GM12801 (cell line): ENCODE measurements at regions not wholly inside any gene's neighbourhood (a gene's known extent, or its start where the extent isn't known, plus 50 kb on each side); places are given as distances from the start of the nearest gene placed in this dataset.

Experiments
- TF ChIP-seq, protein P1 (sequence below): IDR thresholded peaks from one replicate; pipeline ENCODE4 v1.5.1; 2011; ENCODE audit warnings: control low read depth; ENCODE audit not compliant: insufficient read length; ENCODE audit errors: extremely low read depth

DNA sequence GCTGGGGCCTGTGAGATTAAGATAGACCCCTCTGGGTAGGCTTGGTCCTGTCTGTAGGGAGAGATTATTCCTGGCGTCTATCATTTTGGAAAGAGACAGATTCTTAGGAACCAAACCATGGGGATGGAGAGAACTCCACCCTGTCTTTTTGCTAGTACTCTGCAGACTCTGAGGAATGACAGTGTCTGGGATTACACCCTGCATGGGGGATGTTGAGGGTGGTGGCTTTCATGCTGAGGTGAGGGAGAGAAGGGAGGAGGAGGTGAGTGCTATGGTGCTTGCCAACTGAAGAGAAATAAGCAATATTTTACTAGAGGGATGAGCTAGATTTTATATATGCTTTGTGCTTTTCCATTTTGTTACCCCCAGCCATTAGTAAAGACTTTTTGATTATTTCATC lies 74.5 kb upstream of the PCDH8 start:
- TF ChIP-seq, protein P1, sequence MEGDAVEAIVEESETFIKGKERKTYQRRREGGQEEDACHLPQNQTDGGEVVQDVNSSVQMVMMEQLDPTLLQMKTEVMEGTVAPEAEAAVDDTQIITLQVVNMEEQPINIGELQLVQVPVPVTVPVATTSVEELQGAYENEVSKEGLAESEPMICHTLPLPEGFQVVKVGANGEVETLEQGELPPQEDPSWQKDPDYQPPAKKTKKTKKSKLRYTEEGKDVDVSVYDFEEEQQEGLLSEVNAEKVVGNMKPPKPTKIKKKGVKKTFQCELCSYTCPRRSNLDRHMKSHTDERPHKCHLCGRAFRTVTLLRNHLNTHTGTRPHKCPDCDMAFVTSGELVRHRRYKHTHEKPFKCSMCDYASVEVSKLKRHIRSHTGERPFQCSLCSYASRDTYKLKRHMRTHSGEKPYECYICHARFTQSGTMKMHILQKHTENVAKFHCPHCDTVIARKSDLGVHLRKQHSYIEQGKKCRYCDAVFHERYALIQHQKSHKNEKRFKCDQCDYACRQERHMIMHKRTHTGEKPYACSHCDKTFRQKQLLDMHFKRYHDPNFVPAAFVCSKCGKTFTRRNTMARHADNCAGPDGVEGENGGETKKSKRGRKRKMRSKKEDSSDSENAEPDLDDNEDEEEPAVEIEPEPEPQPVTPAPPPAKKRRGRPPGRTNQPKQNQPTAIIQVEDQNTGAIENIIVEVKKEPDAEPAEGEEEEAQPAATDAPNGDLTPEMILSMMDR, result no peak

DNA sequence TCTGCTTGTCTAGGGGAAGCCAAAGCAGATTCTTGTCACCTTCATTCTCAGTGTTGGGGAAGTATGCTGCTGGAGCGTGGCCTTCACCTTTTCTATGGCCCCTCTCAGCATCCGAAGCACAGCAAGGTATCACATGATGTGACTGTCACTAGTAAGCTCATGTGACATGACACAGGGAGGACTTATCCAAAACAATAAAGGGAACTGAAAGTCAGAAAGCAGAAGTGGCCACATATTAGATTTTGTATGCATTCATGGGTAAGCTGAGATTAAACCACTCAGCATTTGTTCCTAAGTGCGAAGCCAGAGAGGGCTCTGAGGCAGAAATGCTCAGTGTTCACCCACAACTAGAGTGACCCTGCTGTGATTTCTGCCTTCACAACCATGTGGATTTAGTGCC lies 72.8 kb upstream of the PCDH8 start:
- TF ChIP-seq, protein P1, result no peak

DNA sequence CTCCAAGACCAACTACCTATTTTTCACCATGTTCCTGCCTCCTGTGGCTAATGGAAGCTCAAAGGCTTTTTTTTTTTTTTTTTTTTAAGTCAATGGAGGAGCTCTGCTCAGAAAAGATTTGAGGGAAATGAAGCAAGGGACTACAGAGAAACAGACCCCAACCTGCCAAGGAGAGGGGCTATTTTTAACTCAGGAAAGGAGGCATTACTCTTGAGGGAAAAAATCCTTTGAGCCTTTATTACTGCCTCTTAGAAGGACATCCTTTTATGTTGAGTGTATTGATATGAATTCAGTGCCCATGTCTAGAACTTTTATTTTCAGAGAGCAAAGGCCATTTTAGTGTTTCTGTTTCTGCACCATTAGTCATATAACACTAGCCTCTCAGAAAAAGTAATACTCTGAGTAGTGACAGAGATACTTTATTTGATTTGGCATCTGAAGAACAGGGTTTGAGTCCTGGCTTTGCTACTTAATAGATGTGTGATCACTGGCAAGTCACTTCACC lies 68.1 kb upstream of the PCDH8 start:
- TF ChIP-seq, protein P1, result no peak

DNA sequence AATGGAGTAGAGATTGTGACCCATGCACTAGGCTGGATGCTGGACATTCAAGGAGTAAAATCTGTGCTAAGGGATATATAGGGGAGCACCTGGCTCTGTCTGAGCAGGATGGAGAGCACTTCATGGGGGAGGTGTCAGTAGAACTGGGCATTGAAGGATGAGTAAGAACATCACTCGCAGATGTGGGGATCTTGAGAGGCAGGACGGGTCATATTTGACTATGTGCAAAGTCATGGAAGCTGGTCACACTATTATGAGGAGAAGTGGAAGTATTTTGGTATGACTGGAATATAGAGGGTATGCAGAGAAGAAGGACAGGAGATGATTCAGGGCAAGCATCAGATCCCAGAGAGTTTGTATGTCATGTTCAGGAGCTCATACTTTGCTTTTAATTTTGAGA lies 62.9 kb upstream of the PCDH8 start:
- TF ChIP-seq, protein P1, result no peak

DNA sequence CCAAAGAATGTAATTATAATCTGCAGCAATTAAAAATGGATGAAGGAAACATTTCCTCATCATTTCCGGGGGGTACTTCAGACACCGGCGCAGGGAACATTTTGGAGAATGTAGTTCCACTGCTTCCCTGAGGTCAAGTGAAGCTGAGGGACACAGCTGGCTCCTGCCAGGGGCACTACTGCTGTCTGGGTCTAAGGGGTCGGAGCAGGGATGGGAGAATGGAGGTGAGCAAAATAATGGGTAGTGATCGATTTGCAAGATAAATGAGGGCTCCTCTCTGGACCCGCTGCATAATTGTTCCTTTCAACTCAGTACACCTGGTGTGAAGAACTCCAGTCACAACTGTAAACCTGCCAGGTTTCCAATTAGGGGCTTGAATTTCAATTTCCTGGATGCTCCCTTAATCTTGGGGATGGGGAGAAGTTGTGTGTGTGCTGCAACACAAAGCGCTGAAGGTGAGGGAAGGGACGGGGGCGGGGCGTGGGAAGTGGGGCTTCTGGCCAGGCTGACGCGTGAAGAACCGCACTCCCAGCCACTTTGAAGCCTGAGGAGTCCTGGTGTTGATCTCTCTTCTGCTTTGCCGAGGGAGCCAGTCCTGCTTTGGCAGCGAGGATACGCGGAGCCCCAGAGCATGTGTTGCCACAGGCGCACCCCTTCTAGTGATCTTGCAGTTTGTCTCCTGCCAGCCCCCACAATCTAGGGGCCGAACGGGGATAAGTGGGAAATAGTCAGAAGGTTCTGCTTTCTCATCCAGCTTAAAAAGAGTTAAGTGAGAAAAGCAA lies 57.9 kb upstream of the PCDH8 start:
- TF ChIP-seq, protein P1, result no peak

DNA sequence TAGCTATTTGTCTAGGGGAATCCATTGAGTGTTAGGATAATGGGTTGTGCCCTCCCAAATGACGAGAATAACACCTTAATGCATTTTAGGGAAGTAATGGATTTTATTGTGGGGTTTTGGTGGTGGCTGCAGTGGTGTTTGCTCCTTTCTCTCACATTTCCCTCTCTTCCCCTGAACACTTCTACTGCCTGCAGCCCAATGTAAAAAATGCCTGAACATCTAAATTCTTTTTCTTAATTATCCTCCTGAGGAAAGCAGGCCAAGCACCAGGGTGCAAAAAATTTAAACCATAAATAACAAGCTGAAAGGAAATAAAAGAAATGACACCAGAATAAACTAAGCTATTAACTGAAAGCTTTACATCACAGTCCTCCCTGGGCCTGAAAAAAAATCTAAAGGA lies 57.3 kb upstream of the PCDH8 start:
- TF ChIP-seq, protein P1, result no peak

DNA sequence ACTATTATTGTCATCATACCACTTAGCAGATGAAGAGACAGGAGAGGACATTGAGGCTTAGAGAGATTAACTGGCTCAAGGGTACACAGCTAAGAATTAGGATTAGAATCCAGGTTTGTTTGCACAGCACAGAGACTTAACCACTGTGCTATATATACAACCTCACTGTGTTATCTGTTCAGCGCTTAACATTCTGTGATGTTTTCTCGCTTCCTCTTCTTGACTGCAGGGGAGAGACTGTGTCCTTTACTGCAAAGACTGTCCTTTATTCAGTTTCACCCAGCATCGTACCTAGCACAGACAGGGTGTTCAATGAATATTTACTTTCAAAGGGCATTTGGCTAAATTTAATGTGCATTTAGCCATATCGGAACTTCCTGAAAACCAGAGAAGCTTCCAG lies 54.9 kb upstream of the PCDH8 start:
- TF ChIP-seq, protein P1, result no peak
